Endothelial cell of umbilical vein (primary cell): ENCODE measurements at regions not wholly inside any gene's neighbourhood (a gene's known extent, or its start where the extent isn't known, plus 50 kb on each side); places are given as distances from the start of the nearest gene placed in this dataset.

ENCODE experiments used
- BruUV-seq: library from RNA; stranded (reverse); fragments of 400-500 nt; replicated peaks from 2 replicates; lab custom pipeline; 2021; lab: Mats Ljungman, UMichigan
- CTCF ChIA-PET: fragments of 300-600, 350-600 bp; sonication (Branson Sonifier 250); formaldehyde crosslinking; loops from one replicate; lab custom pipeline; 2021; ENCODE audit warnings: antibody characterized with exemption, inconsistent platforms; lab: Charles Lee
- POLR2A ChIA-PET: fragments of 300-600, 350-600 bp; sonication (Branson Sonifier 250); formaldehyde crosslinking; loops from one replicate; lab custom pipeline; 2021; ENCODE audit warnings: antibody characterized with exemption, inconsistent platforms; lab: Charles Lee
- DNase-seq: peaks from one replicate; pipeline ENCODE4 v3.0.0-alpha.2; 2011; ENCODE audit warnings: low read depth, low spot score
- FAIRE-seq: peaks from 2 replicates; lab custom pipeline; 2011; peaks lifted over from hg19 to GRCh38; lab: Jason Lieb, UNC
- H2AFZ ChIP-seq: 2 replicates; pipeline ENCODE4 v1.6.0; 2012; ENCODE audit warnings: low read depth, low read length, control low read depth, inconsistent platforms
- H3K27ac ChIP-seq: 2 replicates; pipeline ENCODE4 v1.5.1; 2011; ENCODE audit warnings: low read depth, mild to moderate bottlenecking, control low read depth, low read length, moderate library complexity; ENCODE audit not compliant: insufficient read depth
- H3K27me3 ChIP-seq, 2 experiments: 2 replicates each; pipeline versions ENCODE4 v1.6.0 to v1.6.1; 2011; ENCODE audit warnings: low read length in 2 of 2, mixed read lengths in 1 of 2; ENCODE audit not compliant: control insufficient read depth in 2 of 2, insufficient read depth in 2 of 2
- H3K36me3 ChIP-seq, 2 experiments: 2 replicates in 1 of 2; 3 replicates in 1 of 2; pipeline ENCODE4 v1.5.1; 2011; ENCODE audit warnings: low read length in 2 of 2, mild to moderate bottlenecking in 1 of 2, moderate library complexity in 1 of 2; ENCODE audit not compliant: control insufficient read depth in 2 of 2, insufficient read depth in 2 of 2; ENCODE audit errors: extremely low read depth in 1 of 2
- H3K4me1 ChIP-seq: 3 replicates; pipeline ENCODE4 v1.5.1; 2011; ENCODE audit warnings: mild to moderate bottlenecking, low read length; ENCODE audit not compliant: control insufficient read depth, insufficient read depth; ENCODE audit errors: extremely low read depth
- H3K4me2 ChIP-seq: 2 replicates; pipeline ENCODE4 v1.6.1; 2011; ENCODE audit warnings: low read length, control low read depth, mixed read lengths; ENCODE audit not compliant: insufficient read depth
- H3K4me3 ChIP-seq, 3 experiments: fragments of 200-600 bp in 1 of 3; sonication (generic), shearing (Covaris generic) in 1 of 3; replicated peaks in 1 of 3; 2 replicates each; pipeline ENCODE4 v1.5.1; 2011 to 2016; ENCODE audit warnings: control low read depth in 3 of 3, low read length in 3 of 3, mild to moderate bottlenecking in 2 of 3, inconsistent platforms in 1 of 3, low read depth in 1 of 3, moderate library complexity in 1 of 3; ENCODE audit not compliant: insufficient read depth in 1 of 3
- H3K79me2 ChIP-seq: 2 replicates; pipeline ENCODE4 v1.6.0; 2012; ENCODE audit warnings: low read length, inconsistent platforms; ENCODE audit not compliant: control insufficient read depth, insufficient read depth
- H3K9ac ChIP-seq: replicated peaks from 2 replicates; pipeline ENCODE3; 2011; ENCODE audit warnings: low read length, control low read depth; ENCODE audit not compliant: insufficient read depth; ENCODE audit errors: extremely low read depth
- H3K9me1 ChIP-seq: replicated peaks from 3 replicates; pipeline ENCODE4 v1.6.0; 2011; ENCODE audit warnings: mild to moderate bottlenecking, low read length; ENCODE audit not compliant: control insufficient read depth, insufficient read depth; ENCODE audit errors: extremely low read depth
- H3K9me3 ChIP-seq: replicated peaks from 2 replicates; pipeline ENCODE4 v1.5.1; 2012; ENCODE audit warnings: low read length, inconsistent platforms; ENCODE audit not compliant: control insufficient read depth, insufficient read depth
- H4K20me1 ChIP-seq: replicated peaks from 2 replicates; pipeline ENCODE3; 2011; ENCODE audit warnings: mild to moderate bottlenecking, low read length; ENCODE audit not compliant: control insufficient read depth, insufficient read depth; ENCODE audit errors: extremely low read depth
- EZH2 ChIP-seq: IDR thresholded peaks from 2 replicates; pipeline ENCODE4 v1.6.1; 2012; ENCODE audit warnings: borderline replicate concordance, low read depth, mild to moderate bottlenecking, moderate library complexity, low read length, inconsistent platforms; ENCODE audit not compliant: severe bottlenecking
- FOS ChIP-seq: IDR thresholded peaks from 2 replicates; pipeline ENCODE4 v1.6.1; 2011; ENCODE audit warnings: mild to moderate bottlenecking, low read length, moderate library complexity, borderline replicate concordance; ENCODE audit not compliant: insufficient read depth
- GATA2 ChIP-seq: IDR thresholded peaks from 2 replicates; pipeline ENCODE4 v1.7.0; 2011; ENCODE audit warnings: low read depth, mild to moderate bottlenecking, moderate library complexity, mixed read lengths, low read length; ENCODE audit not compliant: insufficient read length, insufficient read depth
- POLR2A ChIP-seq: IDR thresholded peaks from 2 replicates; pipeline ENCODE4 v1.6.1; 2012; ENCODE audit warnings: low read depth, mild to moderate bottlenecking, control low read depth, low read length
- dilution Hi-C: fragments of 300-500 bp; cut with MboI; formaldehyde crosslinking; loops from one replicate; pipeline ENCODE4 v1.15.0; 2019; ENCODE audit warnings: low sequenced_read_pairs; ENCODE audit not compliant: extremely low pct_ligation_motif_present
- intact Hi-C: fragments of 100-400 bp; cut with micrococcal nuclease; formaldehyde crosslinking; loops from one replicate; pipeline ENCODE4 v1.10.0; 2022
- TF ChIP-seq, protein P1 (sequence below): IDR thresholded peaks from 2 replicates; pipeline ENCODE4 v1.6.1; 2011; ENCODE audit not compliant: insufficient read depth, insufficient read length
- TF ChIP-seq, protein P2 (sequence below), 2 donors: IDR thresholded peaks; 1 replicate in 1 of 2; 2 replicates in 1 of 2; pipeline ENCODE4 v1.5.1; 2011; ENCODE audit warnings: low read length in 2 of 2, mild to moderate bottlenecking in 2 of 2, moderate library complexity in 2 of 2, control low read depth in 1 of 2, inconsistent platforms in 1 of 2, low read depth in 1 of 2; ENCODE audit not compliant: insufficient read depth in 1 of 2; ENCODE audit errors: extremely low read depth in 1 of 2

- Histone ChIP-seq H4K20me1 (no peaks in the 10 kb centered on the region), H3K9me3 (no peaks in the 10 kb centered on the region), H3K27me3 (no peaks in the 10 kb centered on the region), H3K9ac (no peak overlapping the region), H3K79me2 (no peaks in the 10 kb centered on the region), H3K9me1 (no peaks in the 10 kb centered on the region), H3K4me2 (no peak overlapping the region), H3K27ac (no peak overlapping the region), H3K36me3 (no peaks in the 10 kb centered on the region), H3K4me3 (no peak overlapping the region), H2AFZ (no peak overlapping the region), H3K4me1 (no peaks in the 10 kb centered on the region)
- intact Hi-C loops, result no loop called here
- BruUV-seq, result no TSS peak
- ChIA-PET POLR2A (no interaction called here), CTCF (interaction anchor here (1.2 kb wide), 1 partner anchor 19 kb away, joined by 3 read pairs; no protein-coding TSS in a partner anchor)
- TF ChIP-seq EZH2, result no peak
- TF ChIP-seq GATA2, result no peak
- TF ChIP-seq FOS, result no peak
- no peak for TF ChIP-seq POLR2A
- TF ChIP-seq, protein P1, sequence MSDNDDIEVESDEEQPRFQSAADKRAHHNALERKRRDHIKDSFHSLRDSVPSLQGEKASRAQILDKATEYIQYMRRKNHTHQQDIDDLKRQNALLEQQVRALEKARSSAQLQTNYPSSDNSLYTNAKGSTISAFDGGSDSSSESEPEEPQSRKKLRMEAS, result no peak
- TF ChIP-seq, protein P2, sequence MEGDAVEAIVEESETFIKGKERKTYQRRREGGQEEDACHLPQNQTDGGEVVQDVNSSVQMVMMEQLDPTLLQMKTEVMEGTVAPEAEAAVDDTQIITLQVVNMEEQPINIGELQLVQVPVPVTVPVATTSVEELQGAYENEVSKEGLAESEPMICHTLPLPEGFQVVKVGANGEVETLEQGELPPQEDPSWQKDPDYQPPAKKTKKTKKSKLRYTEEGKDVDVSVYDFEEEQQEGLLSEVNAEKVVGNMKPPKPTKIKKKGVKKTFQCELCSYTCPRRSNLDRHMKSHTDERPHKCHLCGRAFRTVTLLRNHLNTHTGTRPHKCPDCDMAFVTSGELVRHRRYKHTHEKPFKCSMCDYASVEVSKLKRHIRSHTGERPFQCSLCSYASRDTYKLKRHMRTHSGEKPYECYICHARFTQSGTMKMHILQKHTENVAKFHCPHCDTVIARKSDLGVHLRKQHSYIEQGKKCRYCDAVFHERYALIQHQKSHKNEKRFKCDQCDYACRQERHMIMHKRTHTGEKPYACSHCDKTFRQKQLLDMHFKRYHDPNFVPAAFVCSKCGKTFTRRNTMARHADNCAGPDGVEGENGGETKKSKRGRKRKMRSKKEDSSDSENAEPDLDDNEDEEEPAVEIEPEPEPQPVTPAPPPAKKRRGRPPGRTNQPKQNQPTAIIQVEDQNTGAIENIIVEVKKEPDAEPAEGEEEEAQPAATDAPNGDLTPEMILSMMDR (IDR thresholded peaks at IDR 0.05; ENCODE audit: extremely low read depth in 1 of 2, insufficient read depth in 1 of 2, low read depth in 1 of 2, low read length in 2 of 2), result no peak
- no peak for DNase-seq
- no peak for FAIRE-seq
- dilution Hi-C loops, result no loop called here
These were observed 454.7 kb downstream of the CBLN2 start for GRCh38 chr18:72089432-72089831.
